ENCODE measurements at regions not wholly inside any gene's neighbourhood (a gene's known extent, or its start where the extent isn't known, plus 50 kb on each side); places are given as distances from the start of the nearest gene placed in this dataset.

GRCh38 chr1:59238993-59239392, 57.9 kb upstream of the FGGY start:
- TF ChIP-seq ZNF274 (IDR thresholded peaks at IDR 0.05; ENCODE audit: low read depth, low read length) (no peak), SUZ12 (IDR thresholded peaks at IDR 0.05; ENCODE audit: extremely low read depth, insufficient read depth, insufficient read length) (no peak)
